Activated CD4-positive, alpha-beta memory T cell treated with anti-CD3 and anti-CD28 coated beads for 36 hours (primary cell): ENCODE measurements at regions not wholly inside any gene's neighbourhood (a gene's known extent, or its start where the extent isn't known, plus 50 kb on each side); places are given as distances from the start of the nearest gene placed in this dataset.
A peak's percentile ranks its signal among the peaks of the same experiment; 100 is the strongest.

Source experiments
- CTCF ChIA-PET: fragments of 350-600 bp; sonication (Branson Sonifier 250); formaldehyde crosslinking; loops from one replicate; lab custom pipeline; 2021; ENCODE audit warnings: antibody characterized with exemption, inconsistent platforms; lab: Charles Lee
- POLR2A ChIA-PET: fragments of 350-600 bp; sonication (Branson Sonifier 250); formaldehyde crosslinking; loops from one replicate; lab custom pipeline; 2021; ENCODE audit warnings: antibody characterized with exemption; lab: Charles Lee
- DNase-seq: peaks from one replicate; pipeline ENCODE4 v3.0.0-alpha.2; 2020
- H3K27ac Mint-ChIP-seq: one replicate; pipeline ENCODE4 v1.8.0; 2021; ENCODE audit warnings: mixed read lengths
- H3K27me3 Mint-ChIP-seq: one replicate; pipeline ENCODE4 v1.8.0; 2021; ENCODE audit warnings: mixed read lengths
- H3K36me3 Mint-ChIP-seq: one replicate; pipeline ENCODE4 v1.8.0; 2021; ENCODE audit warnings: mixed read lengths
- H3K4me1 Mint-ChIP-seq: one replicate; pipeline ENCODE4 v1.8.0; 2021; ENCODE audit warnings: low read depth, mixed read lengths
- H3K4me3 Mint-ChIP-seq: one replicate; pipeline ENCODE4 v1.8.0; 2021; ENCODE audit warnings: mild to moderate bottlenecking, mixed read lengths
- H3K9me3 Mint-ChIP-seq: one replicate; pipeline ENCODE4 v1.8.0; 2021; ENCODE audit warnings: mixed read lengths
- intact Hi-C: fragments of 100-400 bp; cut with micrococcal nuclease; formaldehyde crosslinking; loops from one replicate; pipeline ENCODE4 v1.15.1; 2023

DNA sequence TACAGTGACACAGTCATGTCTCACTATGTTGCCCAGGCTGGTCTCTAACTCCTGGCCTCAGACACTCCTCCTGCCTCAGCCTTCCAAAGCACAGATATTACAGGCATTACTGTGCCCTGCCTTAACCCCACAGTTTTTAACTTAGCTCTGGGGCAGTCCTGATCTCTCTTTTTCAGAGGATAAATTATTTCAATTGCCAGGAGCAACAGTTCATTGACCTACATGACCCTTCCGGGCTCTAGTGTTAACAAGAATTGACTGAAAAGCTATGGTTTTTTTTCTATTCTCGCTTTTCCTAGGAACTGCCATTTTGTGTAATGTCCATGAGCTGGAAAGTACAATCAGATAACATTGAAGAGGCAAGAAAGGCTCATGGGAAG, 92.8 kb downstream of the HNRNPLL start:
- ChIA-PET CTCF (interaction anchor here (0.6 to 7.7 kb wide), 6 partner anchors 139 to 1354 kb away, joined by 3 to 247 read pairs (median 4); no protein-coding TSS in a partner anchor), POLR2A (no interaction called here)
- peaks cover 2% of the 10 kb centered on the region for H3K27me3 Mint-ChIP-seq
- H3K9me3 Mint-ChIP-seq = peaks cover 6% of the 10 kb centered on the region
- DNase-seq = no peak
- H3K36me3 Mint-ChIP-seq = no peaks in the 10 kb centered on the region
- no peak overlapping the region for H3K4me3 Mint-ChIP-seq
- H3K4me1 Mint-ChIP-seq = no peaks in the 10 kb centered on the region
- H3K27ac Mint-ChIP-seq = no peak overlapping the region
- intact Hi-C loops = loop anchor here (5.0 kb wide), 2 partner anchors 48 to 528 kb away; no protein-coding TSS in a partner anchor

DNA sequence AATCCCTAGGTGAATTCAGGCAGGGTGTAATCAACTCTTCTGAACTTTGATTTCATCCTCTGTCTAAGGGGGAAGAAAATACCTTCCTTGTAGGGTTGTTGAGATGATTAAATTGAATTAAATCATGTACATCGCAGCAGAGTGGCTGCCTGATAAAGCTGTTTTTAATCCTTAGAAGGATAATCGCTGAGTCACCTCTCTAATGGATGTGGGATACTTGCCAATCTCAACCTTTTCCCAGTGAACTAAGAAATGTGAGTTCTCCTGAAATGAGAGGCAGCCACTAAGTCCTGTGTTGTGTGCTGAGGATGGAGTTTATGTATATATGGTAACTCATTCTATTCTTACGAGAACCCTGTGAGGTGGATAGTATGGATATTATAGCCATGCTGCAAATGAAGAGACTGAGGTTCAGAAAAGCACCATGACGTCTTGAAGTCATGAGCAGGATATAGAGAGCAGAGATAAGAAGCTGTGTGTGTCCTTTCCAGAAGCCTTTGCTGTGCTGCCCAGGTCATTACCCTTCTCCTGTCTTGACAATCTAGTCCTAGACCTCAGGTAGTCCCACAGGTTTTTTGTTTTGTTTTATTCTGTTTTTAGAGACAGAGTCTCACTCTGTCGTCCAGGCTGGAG, 93.3 kb downstream of the HNRNPLL start:
- Mint-ChIP-seq H3K4me1 (no peaks in the 10 kb centered on the region), H3K4me3 (no peak overlapping the region), H3K36me3 (no peaks in the 10 kb centered on the region), H3K27ac (no peak overlapping the region), H3K27me3 (peaks cover 2% of the 10 kb centered on the region), H3K9me3 (peaks cover 6% of the 10 kb centered on the region)
- intact Hi-C loops = loop anchor here (5.0 kb wide), 2 partner anchors 47 to 527 kb away; no protein-coding TSS in a partner anchor
- no peak for DNase-seq
- CTCF ChIA-PET = interaction anchor here (0.5 to 7.7 kb wide), 22 partner anchors 12 to 247 kb away, joined by 3 to 247 read pairs (median 8); partner anchors contain the start of gene ATL2
- POLR2A ChIA-PET = no interaction called here

DNA sequence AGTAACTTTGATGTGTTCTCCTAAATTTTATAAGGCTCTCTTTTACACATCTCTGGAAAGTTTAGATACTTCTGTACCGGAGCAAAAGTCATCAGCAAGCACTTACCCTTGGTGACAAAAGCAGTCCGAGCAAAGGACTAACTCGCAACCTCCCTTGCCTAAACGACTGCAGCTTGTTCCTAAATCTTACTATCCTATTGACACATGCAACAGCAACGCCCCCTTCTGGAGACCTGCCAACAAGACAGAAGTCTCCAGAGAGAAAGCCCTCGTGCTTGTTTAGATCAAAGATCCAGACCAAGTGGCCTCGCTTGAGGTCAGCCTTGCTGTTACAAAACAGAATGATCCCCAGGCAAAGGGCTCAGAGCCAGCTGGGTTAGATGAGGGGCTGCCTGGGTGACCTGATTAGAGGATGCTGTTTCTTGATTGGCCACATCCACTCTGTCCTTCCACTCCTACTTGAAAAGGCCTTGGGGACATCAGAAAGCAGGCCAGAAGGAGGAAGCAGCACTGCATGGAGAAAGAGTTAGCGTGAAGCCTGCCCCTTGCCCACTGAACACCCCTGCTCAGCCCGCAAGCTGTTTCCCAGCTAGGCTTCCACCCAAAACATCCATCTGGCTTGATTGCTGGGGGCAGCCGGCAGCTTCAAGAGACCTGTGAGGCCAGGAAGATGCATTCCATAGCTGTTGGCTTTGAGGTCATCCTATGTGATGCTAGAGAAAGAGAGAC, 94.3 kb downstream of the HNRNPLL start:
- Mint-ChIP-seq H3K27ac (no peak overlapping the region), H3K4me3 (no peak overlapping the region), H3K9me3 (peaks cover 6% of the 10 kb centered on the region), H3K4me1 (no peaks in the 10 kb centered on the region), H3K36me3 (no peaks in the 10 kb centered on the region), H3K27me3 (peaks cover 2% of the 10 kb centered on the region)
- intact Hi-C loops = loop anchor here (1.0 to 5.0 kb wide), 3 partner anchors 46 to 526 kb away; no protein-coding TSS in a partner anchor
- ChIA-PET POLR2A (interaction anchor here (0.6 to 1.0 kb wide), 2 partner anchors 193 to 232 kb away, joined by 4 read pairs; no protein-coding TSS in a partner anchor), CTCF (interaction anchor here (0.5 to 7.7 kb wide), 79 partner anchors 10 to 527 kb away, joined by 3 to 247 read pairs (median 4); partner anchors contain the start of gene ATL2)
- DNase-seq = peak; percentile 89

DNA sequence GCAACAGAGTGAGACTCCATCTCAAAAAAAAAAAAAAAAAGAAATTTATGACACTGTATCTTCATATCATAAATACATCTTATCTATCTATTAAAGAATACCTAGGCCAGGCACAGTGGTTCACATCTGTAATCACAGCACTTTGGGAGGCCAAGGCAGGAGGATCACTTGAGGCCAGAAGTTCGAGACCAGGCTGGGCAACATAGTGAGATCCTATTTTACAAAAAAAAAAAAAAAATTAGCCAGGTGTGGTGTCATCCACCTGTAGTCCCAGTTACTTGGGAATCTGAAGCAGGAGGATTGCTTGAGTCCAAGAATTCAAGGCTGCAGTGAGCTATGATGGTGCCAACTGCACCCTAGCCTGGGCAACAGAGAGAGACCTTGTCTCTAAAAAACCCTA, 95.0 kb downstream of the HNRNPLL start:
- Mint-ChIP-seq H3K27me3 (peaks cover 2% of the 10 kb centered on the region), H3K4me3 (no peak overlapping the region), H3K36me3 (no peaks in the 10 kb centered on the region), H3K27ac (no peak overlapping the region), H3K9me3 (peaks cover 6% of the 10 kb centered on the region), H3K4me1 (no peaks in the 10 kb centered on the region)
- ChIA-PET POLR2A (interaction anchor here (0.6 to 1.0 kb wide), 3 partner anchors 28 to 233 kb away, joined by 3 to 4 read pairs (median 4); no protein-coding TSS in a partner anchor), CTCF (interaction anchor here (0.6 to 7.7 kb wide), 74 partner anchors 9 to 526 kb away, joined by 3 to 247 read pairs (median 5); partner anchors contain the start of gene ATL2)
- no peak for DNase-seq
- intact Hi-C loops = loop anchor here (1.0 to 5.0 kb wide), 3 partner anchors 45 to 525 kb away; no protein-coding TSS in a partner anchor

DNA sequence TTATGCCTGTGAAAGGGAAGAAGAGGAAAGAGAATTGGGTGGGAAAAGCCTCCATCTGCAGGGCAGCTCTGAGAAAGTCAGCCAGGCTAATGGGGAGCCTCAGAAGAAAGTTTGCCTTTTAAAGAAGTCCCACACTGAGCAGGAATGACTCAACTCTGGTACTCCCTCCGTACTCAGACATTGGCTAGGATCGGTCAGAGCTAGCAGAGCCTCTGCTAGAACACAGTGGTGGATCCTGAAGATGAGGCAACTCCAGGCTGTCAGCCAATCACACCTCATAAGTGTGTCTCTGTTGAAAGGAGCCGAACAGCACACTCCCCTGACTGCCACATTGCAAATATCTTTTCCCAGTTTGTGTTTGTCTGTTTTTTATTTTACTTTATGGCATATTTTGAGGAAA, 96.9 kb downstream of the HNRNPLL start:
- H3K9me3 Mint-ChIP-seq = peaks cover 16% of the 10 kb centered on the region
- H3K27me3 Mint-ChIP-seq = peaks cover 9% of the 10 kb centered on the region
- H3K36me3 Mint-ChIP-seq = peaks cover 5% of the 10 kb centered on the region
- H3K4me1 Mint-ChIP-seq = no peaks in the 10 kb centered on the region
- POLR2A ChIA-PET = no interaction called here
- H3K27ac Mint-ChIP-seq = no peak overlapping the region
- intact Hi-C loops = loop anchor here (5.0 kb wide), 2 partner anchors 43 to 523 kb away; no protein-coding TSS in a partner anchor
- CTCF ChIA-PET = interaction anchor here (0.7 to 2.4 kb wide), 4 partner anchors 31 to 190 kb away, joined by 3 to 11 read pairs (median 4); no protein-coding TSS in a partner anchor
- H3K4me3 Mint-ChIP-seq = no peak overlapping the region
- no peak for DNase-seq

DNA sequence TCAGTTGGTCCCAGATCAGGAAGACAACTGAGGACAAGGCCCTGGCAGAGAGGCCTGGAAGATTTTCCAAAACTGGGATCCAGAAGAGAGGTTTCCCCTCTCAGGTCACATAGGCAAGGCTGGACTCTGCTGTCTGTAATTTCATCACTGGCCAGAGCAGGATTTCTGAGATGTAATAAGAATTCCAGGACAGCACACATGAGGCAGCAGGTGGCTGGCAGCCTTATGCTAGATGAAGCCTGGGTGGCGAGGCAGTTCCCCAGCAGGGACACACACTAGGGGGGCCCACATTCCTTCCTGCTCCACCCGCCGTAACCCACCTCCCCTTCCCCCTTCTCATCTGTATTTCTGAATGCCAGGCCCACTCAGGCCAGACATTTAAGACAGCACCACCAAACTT, 98.6 kb downstream of the HNRNPLL start:
- DNase-seq = no peak
- POLR2A ChIA-PET = no interaction called here
- Mint-ChIP-seq H3K27me3 (peaks cover 14% of the 10 kb centered on the region), H3K9me3 (peaks cover 16% of the 10 kb centered on the region), H3K4me3 (no peak overlapping the region), H3K36me3 (peaks cover 5% of the 10 kb centered on the region), H3K4me1 (no peaks in the 10 kb centered on the region), H3K27ac (no peak overlapping the region)
- intact Hi-C loops = no loop called here
- CTCF ChIA-PET = interaction anchor here (1.0 kb wide), 1 partner anchor 181 kb away, joined by 5 read pairs; no protein-coding TSS in a partner anchor

DNA sequence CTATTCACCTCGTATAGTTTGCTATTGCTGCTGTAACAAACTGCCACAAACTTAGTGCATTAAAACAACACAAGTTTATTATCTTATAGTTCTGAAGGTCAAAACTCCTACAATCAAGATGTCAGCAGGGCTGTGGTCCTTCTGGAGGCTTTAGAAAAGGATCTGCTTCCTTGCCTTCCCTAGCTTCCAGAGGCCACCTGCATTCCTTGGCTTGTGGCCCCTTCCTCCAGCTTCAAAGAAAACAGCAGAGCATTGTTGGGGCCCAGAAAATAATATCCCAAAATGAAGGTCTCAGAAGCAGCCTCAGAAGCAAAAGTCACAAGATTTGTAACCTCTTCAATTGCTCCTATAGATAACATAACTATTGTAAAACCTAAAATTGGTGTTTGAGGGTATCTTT, 100.6 kb downstream of the HNRNPLL start:
- CTCF ChIA-PET = interaction anchor here (1.8 kb wide), 1 partner anchor 187 kb away, joined by 6 read pairs; no protein-coding TSS in a partner anchor
- Mint-ChIP-seq H3K27ac (no peak overlapping the region), H3K9me3 (peaks cover 16% of the 10 kb centered on the region), H3K4me1 (no peaks in the 10 kb centered on the region), H3K36me3 (peaks cover 5% of the 10 kb centered on the region), H3K27me3 (peaks cover 14% of the 10 kb centered on the region), H3K4me3 (no peak overlapping the region)
- intact Hi-C loops = no loop called here
- POLR2A ChIA-PET = no interaction called here
- DNase-seq = no peak

DNA sequence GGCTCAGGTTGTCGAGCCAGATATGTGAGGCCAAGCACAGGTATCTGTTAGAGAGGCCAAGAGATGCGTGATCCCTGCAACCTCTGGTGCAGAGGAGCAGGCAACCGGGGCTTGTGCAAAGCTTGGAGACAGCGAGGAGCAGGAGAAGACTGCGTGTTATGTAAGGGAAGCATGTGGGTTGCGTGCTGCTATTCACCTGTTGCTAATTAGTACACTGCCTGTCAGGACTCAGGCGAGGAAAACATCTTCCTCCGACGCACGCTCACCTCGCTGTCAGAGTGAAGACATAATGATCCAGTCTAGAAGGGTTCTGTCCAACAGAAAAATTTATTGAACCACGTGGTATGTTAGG, 102.5 kb downstream of the HNRNPLL start:
- ChIA-PET POLR2A (no interaction called here), CTCF (interaction anchor here (1.8 kb wide), 1 partner anchor 185 kb away, joined by 6 read pairs; no protein-coding TSS in a partner anchor)
- Mint-ChIP-seq H3K4me3 (no peak overlapping the region), H3K27me3 (peaks cover 12% of the 10 kb centered on the region), H3K27ac (no peak overlapping the region), H3K36me3 (peaks cover 5% of the 10 kb centered on the region), H3K4me1 (no peaks in the 10 kb centered on the region), H3K9me3 (peaks cover 10% of the 10 kb centered on the region)
- no peak for DNase-seq
- intact Hi-C loops = no loop called here

DNA sequence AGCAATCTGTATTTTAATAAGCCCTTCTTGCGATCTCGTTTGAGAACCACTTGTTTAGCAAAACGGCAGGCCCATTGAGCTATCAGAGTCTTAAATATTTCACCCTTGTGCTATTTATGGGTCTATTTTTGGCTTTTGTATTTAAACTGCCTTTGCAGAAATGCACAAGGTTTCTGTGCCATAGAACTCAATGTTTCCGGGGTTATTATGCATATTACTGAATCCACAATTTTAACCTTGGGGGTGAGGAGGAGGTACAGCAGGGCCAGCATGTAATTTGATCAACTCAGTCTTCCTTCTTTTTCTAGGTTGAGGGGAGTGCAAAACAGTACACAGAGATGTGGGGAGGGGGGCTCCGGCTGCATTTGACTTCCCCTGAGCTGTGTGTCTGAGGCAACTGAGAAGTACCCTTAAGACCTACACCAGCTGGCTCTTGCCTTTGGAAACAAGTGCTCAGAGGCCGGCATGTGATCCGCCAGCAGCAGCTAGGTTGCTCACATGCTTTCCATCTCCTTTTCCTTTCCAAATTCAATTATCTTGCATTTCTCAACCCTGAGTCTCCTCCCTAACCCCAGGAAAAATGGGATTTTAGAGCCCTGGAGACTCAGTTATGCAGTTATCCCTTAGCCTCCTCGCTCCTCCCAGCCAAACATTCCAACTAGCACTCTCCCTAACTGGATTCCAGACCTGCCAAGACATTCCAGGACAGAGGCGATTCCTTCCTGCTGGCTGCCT, 103.0 kb downstream of the HNRNPLL start:
- H3K4me3 Mint-ChIP-seq = no peak overlapping the region
- peaks cover 5% of the 10 kb centered on the region for H3K36me3 Mint-ChIP-seq
- H3K27ac Mint-ChIP-seq = no peak overlapping the region
- ChIA-PET CTCF (interaction anchor here (0.6 to 1.9 kb wide), 2 partner anchors 8 to 52 kb away, joined by 3 to 7 read pairs; no protein-coding TSS in a partner anchor), POLR2A (no interaction called here)
- peaks cover 10% of the 10 kb centered on the region for H3K9me3 Mint-ChIP-seq
- intact Hi-C loops = no loop called here
- DNase-seq = no peak
- H3K4me1 Mint-ChIP-seq = no peaks in the 10 kb centered on the region
- peaks cover 12% of the 10 kb centered on the region for H3K27me3 Mint-ChIP-seq

DNA sequence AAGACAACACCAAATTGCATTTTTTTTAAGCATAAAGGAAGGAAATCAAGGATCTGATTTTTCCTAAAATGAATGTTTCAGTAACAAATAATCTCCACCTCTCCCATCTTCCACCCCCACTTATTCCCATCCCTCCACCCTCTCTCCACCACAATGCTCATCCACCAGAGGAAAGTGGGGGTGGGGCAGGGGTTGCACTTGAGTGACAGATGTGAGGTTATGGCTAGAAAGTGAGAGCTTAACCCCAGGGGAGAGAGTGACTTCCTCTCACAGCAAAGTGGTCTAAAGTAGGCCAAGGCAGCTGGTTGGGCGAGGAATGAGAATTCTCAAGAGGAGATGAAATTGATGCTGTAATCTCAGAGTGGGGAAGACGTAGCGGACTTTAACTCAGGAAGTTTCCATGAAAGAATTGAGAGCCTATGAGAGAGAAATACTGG, 104.7 kb downstream of the HNRNPLL start:
- H3K4me3 Mint-ChIP-seq = no peak overlapping the region
- no peak for DNase-seq
- peaks cover 5% of the 10 kb centered on the region for H3K36me3 Mint-ChIP-seq
- H3K4me1 Mint-ChIP-seq = no peaks in the 10 kb centered on the region
- H3K27me3 Mint-ChIP-seq = peaks cover 12% of the 10 kb centered on the region
- CTCF ChIA-PET = interaction anchor here (1.9 kb wide), 1 partner anchor 10 kb away, joined by 7 read pairs; no protein-coding TSS in a partner anchor
- peaks cover 10% of the 10 kb centered on the region for H3K9me3 Mint-ChIP-seq
- no peak overlapping the region for H3K27ac Mint-ChIP-seq
- POLR2A ChIA-PET = no interaction called here
- intact Hi-C loops = no loop called here

DNA sequence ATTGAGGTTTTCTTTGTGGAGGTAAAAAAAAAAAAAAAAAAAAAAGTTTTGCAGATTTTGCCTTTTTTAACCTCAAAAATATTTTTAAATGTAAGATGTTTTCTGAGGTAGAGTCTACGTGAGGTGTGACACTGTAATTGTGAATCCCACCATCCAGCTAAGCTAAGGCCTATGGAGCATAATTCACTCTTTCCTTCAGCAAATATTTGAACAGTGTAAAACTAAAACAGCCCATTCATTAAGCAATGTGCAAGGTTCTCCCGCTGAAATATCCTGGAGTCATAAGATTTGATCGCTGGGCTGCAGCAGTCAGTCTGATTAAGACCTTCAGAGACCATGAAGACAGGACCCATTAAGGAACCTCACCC, 105.1 kb downstream of the HNRNPLL start:
- no peaks in the 10 kb centered on the region for H3K4me1 Mint-ChIP-seq
- no peak overlapping the region for H3K27ac Mint-ChIP-seq
- peaks cover 5% of the 10 kb centered on the region for H3K36me3 Mint-ChIP-seq
- H3K27me3 Mint-ChIP-seq = peaks cover 12% of the 10 kb centered on the region
- ChIA-PET POLR2A (no interaction called here), CTCF (interaction anchor here (1.7 kb wide), 1 partner anchor 11 kb away, joined by 9 read pairs; no protein-coding TSS in a partner anchor)
- no peak for DNase-seq
- H3K4me3 Mint-ChIP-seq = no peak overlapping the region
- peaks cover 9% of the 10 kb centered on the region for H3K9me3 Mint-ChIP-seq
- intact Hi-C loops = no loop called here
